ENCODE measurements at regions not wholly inside any gene's neighbourhood (a gene's known extent, or its start where the extent isn't known, plus 50 kb on each side); places are given as distances from the start of the nearest gene placed in this dataset.

- TF ChIP-seq, protein P1, sequence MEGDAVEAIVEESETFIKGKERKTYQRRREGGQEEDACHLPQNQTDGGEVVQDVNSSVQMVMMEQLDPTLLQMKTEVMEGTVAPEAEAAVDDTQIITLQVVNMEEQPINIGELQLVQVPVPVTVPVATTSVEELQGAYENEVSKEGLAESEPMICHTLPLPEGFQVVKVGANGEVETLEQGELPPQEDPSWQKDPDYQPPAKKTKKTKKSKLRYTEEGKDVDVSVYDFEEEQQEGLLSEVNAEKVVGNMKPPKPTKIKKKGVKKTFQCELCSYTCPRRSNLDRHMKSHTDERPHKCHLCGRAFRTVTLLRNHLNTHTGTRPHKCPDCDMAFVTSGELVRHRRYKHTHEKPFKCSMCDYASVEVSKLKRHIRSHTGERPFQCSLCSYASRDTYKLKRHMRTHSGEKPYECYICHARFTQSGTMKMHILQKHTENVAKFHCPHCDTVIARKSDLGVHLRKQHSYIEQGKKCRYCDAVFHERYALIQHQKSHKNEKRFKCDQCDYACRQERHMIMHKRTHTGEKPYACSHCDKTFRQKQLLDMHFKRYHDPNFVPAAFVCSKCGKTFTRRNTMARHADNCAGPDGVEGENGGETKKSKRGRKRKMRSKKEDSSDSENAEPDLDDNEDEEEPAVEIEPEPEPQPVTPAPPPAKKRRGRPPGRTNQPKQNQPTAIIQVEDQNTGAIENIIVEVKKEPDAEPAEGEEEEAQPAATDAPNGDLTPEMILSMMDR (IDR thresholded peaks at IDR 0.05), result no peak
- TF ChIP-seq POLR2A (IDR thresholded peaks at IDR 0.05), result no peak
Measured at GRCh38 chr4:77438549-77438948, 167.1 kb upstream of the CXCL13 start.

Measured in esophagus squamous epithelium (tissue), 4 donors.